Epithelial cell of proximal tubule (primary cell): ENCODE measurements at regions not wholly inside any gene's neighbourhood (a gene's known extent, or its start where the extent isn't known, plus 50 kb on each side); places are given as distances from the start of the nearest gene placed in this dataset.

ENCODE experiments used
- DNase-seq: peaks from one replicate; pipeline ENCODE4 v3.0.0-alpha.2; 2011; ENCODE audit warnings: low read depth
- H3K4me3 ChIP-seq: 2 replicates; pipeline ENCODE4 v1.5.1; 2011; ENCODE audit warnings: low read depth, mild to moderate bottlenecking, low read length
- TF ChIP-seq, protein P1 (sequence below): conservative IDR thresholded peaks from 2 replicates; pipeline ENCODE4 v1.5.1; 2012; ENCODE audit warnings: low read depth, mild to moderate bottlenecking, low read length

DNA sequence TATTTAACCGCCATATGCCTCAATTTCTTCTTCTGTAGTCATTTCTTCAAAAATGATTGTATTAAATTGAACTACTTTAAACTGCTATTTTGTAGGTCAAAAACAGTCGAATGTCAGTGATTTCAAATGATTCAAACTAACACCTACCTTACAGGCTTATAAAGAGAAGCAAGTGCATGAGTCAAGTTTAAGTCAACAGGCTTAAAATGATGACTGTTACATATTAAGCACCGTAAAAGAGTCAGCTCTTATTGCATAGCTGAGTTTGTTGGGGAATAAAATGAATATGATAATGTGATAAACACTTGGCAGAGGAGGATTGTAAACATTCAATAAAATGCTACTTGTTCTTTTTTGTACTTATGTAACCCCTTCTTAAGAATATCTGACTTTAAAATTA lies 90.1 kb upstream of the ANKRD1 start:
- H3K4me3 ChIP-seq: no peak overlapping the region
- no peak for DNase-seq
- TF ChIP-seq, protein P1, sequence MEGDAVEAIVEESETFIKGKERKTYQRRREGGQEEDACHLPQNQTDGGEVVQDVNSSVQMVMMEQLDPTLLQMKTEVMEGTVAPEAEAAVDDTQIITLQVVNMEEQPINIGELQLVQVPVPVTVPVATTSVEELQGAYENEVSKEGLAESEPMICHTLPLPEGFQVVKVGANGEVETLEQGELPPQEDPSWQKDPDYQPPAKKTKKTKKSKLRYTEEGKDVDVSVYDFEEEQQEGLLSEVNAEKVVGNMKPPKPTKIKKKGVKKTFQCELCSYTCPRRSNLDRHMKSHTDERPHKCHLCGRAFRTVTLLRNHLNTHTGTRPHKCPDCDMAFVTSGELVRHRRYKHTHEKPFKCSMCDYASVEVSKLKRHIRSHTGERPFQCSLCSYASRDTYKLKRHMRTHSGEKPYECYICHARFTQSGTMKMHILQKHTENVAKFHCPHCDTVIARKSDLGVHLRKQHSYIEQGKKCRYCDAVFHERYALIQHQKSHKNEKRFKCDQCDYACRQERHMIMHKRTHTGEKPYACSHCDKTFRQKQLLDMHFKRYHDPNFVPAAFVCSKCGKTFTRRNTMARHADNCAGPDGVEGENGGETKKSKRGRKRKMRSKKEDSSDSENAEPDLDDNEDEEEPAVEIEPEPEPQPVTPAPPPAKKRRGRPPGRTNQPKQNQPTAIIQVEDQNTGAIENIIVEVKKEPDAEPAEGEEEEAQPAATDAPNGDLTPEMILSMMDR: no peak

DNA sequence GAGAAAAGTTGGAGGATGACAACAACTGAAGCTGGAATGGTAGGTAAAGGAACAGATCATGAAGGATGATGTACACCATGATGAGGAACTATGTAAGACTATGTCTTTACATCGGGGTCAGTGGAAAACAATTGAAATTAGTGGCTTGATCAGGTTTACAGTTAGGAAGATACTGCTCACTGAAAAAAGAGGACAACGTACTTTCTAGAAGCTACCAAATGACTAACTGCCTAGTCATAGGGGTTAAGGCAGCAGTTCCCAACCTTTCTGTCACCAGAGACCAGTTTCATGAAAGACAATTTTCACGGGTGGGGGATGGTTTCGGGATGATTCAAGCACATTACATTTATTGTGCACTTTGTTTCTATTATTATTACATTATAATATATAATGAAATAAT lies 91.6 kb upstream of the ANKRD1 start:
- TF ChIP-seq, protein P1: no peak
- DNase-seq: no peak
- H3K4me3 ChIP-seq: no peak overlapping the region

DNA sequence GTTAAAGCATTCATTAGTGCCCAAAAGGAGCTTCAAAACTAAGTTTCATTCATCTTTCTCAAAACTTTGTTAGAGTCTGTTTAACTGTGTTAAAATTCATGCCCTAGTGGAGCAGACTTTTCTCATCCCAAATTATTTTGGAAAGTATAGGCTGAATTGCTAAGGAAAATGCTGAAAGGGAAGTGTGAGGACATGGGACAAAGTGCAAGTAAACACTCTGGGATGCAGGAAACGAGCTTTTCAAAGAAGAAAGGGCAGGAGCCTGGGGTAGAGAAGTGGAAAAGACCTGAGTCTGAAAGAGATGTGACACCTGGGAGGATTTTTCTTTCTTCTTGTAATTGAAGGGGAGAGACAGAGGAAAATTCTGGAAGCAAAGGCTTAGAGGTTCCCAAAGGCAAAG lies 93.1 kb upstream of the ANKRD1 start:
- TF ChIP-seq, protein P1: no peak
- no peak overlapping the region for H3K4me3 ChIP-seq
- no peak for DNase-seq

DNA sequence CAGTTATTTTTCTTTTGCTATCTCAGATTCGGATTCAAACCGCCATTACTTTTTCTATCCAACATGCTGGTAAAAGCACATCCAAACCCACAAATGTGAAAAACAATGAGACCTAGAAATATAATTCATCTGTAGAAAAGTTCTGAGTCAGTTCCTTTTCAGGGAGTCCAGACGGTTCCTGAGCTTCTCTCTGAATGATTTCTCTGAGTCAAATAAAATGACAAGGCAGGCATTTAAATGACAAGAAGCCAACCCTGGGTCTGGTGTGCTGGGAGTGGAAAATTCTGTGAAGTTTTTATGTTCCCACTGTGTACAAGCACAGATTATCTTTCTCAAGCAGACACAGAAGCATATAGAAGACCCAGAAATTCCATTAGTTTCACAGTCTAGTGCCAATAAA lies 96.3 kb upstream of the ANKRD1 start:
- no peak for DNase-seq
- H3K4me3 ChIP-seq: no peak overlapping the region
- TF ChIP-seq, protein P1: no peak

DNA sequence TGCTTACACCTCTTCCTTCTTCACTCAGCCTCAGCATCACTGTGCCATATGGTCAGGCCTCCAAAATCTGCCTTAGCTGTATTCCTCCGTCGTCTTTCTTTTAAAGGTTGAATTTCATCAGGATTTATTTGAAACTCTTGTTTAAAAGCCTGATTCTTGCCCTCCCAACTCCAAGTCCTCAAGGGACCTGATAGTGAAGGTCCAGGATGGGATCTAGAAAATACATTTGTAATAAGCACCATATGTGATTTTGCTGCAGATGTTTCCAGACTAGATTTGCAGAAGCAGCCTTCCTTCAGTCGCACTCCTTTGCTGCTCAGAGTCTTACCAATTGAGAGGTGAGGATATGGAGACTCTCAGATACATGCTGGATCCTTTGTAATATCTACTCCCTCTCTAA lies 101.0 kb upstream of the ANKRD1 start:
- TF ChIP-seq, protein P1: no peak
- no peak overlapping the region for H3K4me3 ChIP-seq
- no peak for DNase-seq

DNA sequence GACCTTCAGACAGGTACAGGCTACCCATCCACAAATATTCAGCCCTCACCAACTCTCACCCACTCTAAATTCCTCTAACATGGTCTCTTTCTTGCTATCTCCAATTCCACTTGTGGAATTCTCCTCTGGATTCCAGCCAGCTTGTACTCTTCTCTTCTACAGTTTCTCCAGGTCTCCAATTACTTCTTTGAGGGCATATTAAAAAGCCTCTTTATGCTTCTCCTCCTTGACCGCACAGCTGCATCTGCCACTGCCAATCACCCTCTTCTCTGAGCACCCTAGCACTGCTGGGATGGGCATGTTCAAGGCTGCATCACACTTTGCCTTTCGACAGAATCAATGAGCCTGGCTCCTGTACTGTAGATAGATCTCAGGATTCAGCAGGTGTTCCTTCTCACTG lies 101.5 kb upstream of the ANKRD1 start:
- TF ChIP-seq, protein P1: no peak
- no peak for DNase-seq
- H3K4me3 ChIP-seq: no peak overlapping the region

DNA sequence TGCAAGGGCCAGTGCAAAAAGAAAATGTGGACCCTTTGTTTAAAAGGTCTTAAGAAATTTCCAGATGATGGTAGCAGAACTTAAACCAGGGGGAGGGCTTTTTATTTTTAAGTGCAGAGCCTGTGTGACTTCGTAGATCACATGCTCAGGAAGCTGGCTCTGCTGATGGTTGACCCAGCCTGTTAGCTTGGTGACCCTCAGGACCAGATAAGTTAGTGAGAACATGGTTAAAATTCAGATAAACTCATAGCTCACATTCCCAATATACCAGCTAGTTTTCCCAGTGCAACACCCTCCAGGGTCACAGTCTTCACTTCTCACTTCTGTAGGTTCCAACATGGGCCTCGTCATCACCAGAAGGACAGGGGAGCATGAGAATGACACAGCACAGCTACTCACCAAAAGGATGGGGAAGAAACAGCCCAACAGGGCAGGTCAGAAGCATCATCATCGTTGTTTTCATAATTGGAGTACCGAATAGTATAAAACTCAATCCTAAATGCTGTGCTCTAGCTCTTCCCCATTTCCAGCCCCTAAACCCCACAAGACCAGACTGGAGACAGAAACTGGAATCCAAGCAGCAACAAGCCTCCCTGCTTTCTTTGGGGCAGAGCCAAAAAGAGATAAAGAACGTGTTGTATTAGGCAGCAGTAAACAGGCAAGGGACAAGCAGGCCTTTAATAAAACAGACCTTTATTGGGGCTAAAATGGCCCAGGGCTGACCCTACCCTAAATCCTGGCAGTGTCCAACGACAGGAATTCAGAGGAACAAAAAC lies 102.2 kb upstream of the ANKRD1 start:
- no peak for DNase-seq
- H3K4me3 ChIP-seq: no peak overlapping the region
- TF ChIP-seq, protein P1: no peak
